ENCODE measurements at regions not wholly inside any gene's neighbourhood (a gene's known extent, or its start where the extent isn't known, plus 50 kb on each side); places are given as distances from the start of the nearest gene placed in this dataset.

GRCh38 chr18:6561420-6561861, 146.7 kb upstream of the L3MBTL4 start:
- Histone ChIP-seq H3K36me3 (ENCODE audit: insufficient read depth, low read length) (no peaks in the 10 kb centered on the region), H3K9me3 (ENCODE audit: insufficient read depth, low read depth, low read length) (no peaks in the 10 kb centered on the region), H3K27ac (ENCODE audit: low read depth, low read length) (no peak overlapping the region), H3K27me3 (ENCODE audit: insufficient read depth, low read length) (no peaks in the 10 kb centered on the region), H3K4me2 (ENCODE audit: low read length) (no peak overlapping the region), H3K9ac (ENCODE audit: low read length) (no peak overlapping the region), H2AFZ (ENCODE audit: low read depth, low read length) (no peak overlapping the region), H3K4me3 (ENCODE audit: insufficient read depth, low read depth, low read length) (no peak overlapping the region), H3K79me2 (ENCODE audit: insufficient read depth, low read length) (no peaks in the 10 kb centered on the region), H4K20me1 (ENCODE audit: insufficient read depth, low read length) (no peaks in the 10 kb centered on the region), H3K4me1 (ENCODE audit: insufficient read depth, low read length) (peaks cover 2% of the 10 kb centered on the region)
- H3K4me1 Mint-ChIP-seq (ENCODE audit: low read depth, unreplicated experiment) = peaks cover 18% of the 10 kb centered on the region
- no peaks in the 10 kb centered on the region for H3K36me3 Mint-ChIP-seq (ENCODE audit: low read depth, unreplicated experiment)
- FAIRE-seq (no peak), DNase-seq (ENCODE audit: low read depth) (no peak)
- H3K9me3 Mint-ChIP-seq (ENCODE audit: unreplicated experiment) = peaks cover 3% of the 10 kb centered on the region
- TF ChIP-seq EZH2 (IDR thresholded peaks at IDR 0.05; ENCODE audit: insufficient read depth, low read length) = no peak
- no peak for TF ChIP-seq CTCF (IDR thresholded peaks at IDR 0.05; ENCODE audit: insufficient read depth, low read depth, low read length)
- H3K4me3 Mint-ChIP-seq (ENCODE audit: unreplicated experiment) = no peak overlapping the region
- no peaks in the 10 kb centered on the region for H3K27me3 Mint-ChIP-seq (ENCODE audit: low read depth, unreplicated experiment)
- H3K27ac Mint-ChIP-seq (ENCODE audit: unreplicated experiment) = no peak overlapping the region

- H3K9me3 Mint-ChIP-seq (ENCODE audit: unreplicated experiment) = peaks cover 3% of the 10 kb centered on the region
- Histone ChIP-seq H4K20me1 (ENCODE audit: insufficient read depth, low read length) (no peaks in the 10 kb centered on the region), H3K36me3 (ENCODE audit: insufficient read depth, low read length) (no peaks in the 10 kb centered on the region), H3K27ac (ENCODE audit: low read depth, low read length) (no peak overlapping the region), H3K9ac (ENCODE audit: low read length) (no peak overlapping the region), H3K4me2 (ENCODE audit: low read length) (no peak overlapping the region), H3K9me3 (ENCODE audit: insufficient read depth, low read depth, low read length) (no peaks in the 10 kb centered on the region), H3K4me1 (ENCODE audit: insufficient read depth, low read length) (peaks cover 2% of the 10 kb centered on the region), H3K79me2 (ENCODE audit: insufficient read depth, low read length) (no peaks in the 10 kb centered on the region), H3K27me3 (ENCODE audit: insufficient read depth, low read length) (no peaks in the 10 kb centered on the region), H2AFZ (ENCODE audit: low read depth, low read length) (no peak overlapping the region), H3K4me3 (ENCODE audit: insufficient read depth, low read depth, low read length) (no peak overlapping the region)
- H3K27me3 Mint-ChIP-seq (ENCODE audit: low read depth, unreplicated experiment) = no peaks in the 10 kb centered on the region
- TF ChIP-seq CTCF (IDR thresholded peaks at IDR 0.05; ENCODE audit: insufficient read depth, low read depth, low read length) (no peak), EZH2 (IDR thresholded peaks at IDR 0.05; ENCODE audit: insufficient read depth, low read length) (no peak)
- no peak for DNase-seq (ENCODE audit: low read depth)
- FAIRE-seq = no peak
- peaks cover 23% of the 10 kb centered on the region for H3K4me1 Mint-ChIP-seq (ENCODE audit: low read depth, unreplicated experiment)
- no peak overlapping the region for H3K27ac Mint-ChIP-seq (ENCODE audit: unreplicated experiment)
- H3K4me3 Mint-ChIP-seq (ENCODE audit: unreplicated experiment) = no peak overlapping the region
- no peaks in the 10 kb centered on the region for H3K36me3 Mint-ChIP-seq (ENCODE audit: low read depth, unreplicated experiment)
Observed at GRCh38 chr18:6561862-6562291, 147.2 kb upstream of the L3MBTL4 start.

GRCh38 chr18:6563896-6564295, 149.2 kb upstream of the L3MBTL4 start:
- Mint-ChIP-seq H3K9me3 (ENCODE audit: unreplicated experiment) (peaks cover 3% of the 10 kb centered on the region), H3K36me3 (ENCODE audit: low read depth, unreplicated experiment) (no peaks in the 10 kb centered on the region), H3K4me3 (ENCODE audit: unreplicated experiment) (no peak overlapping the region), H3K4me1 (ENCODE audit: low read depth, unreplicated experiment) (peaks cover 31% of the 10 kb centered on the region), H3K27me3 (ENCODE audit: low read depth, unreplicated experiment) (no peaks in the 10 kb centered on the region), H3K27ac (ENCODE audit: unreplicated experiment) (no peak overlapping the region)
- Histone ChIP-seq H3K4me1 (ENCODE audit: insufficient read depth, low read length) (peaks cover 2% of the 10 kb centered on the region), H3K4me3 (ENCODE audit: insufficient read depth, low read depth, low read length) (no peak overlapping the region), H3K79me2 (ENCODE audit: insufficient read depth, low read length) (no peaks in the 10 kb centered on the region), H3K4me2 (ENCODE audit: low read length) (no peak overlapping the region), H3K27me3 (ENCODE audit: insufficient read depth, low read length) (peaks cover 3% of the 10 kb centered on the region), H4K20me1 (ENCODE audit: insufficient read depth, low read length) (no peaks in the 10 kb centered on the region), H3K9ac (ENCODE audit: low read length) (no peak overlapping the region), H3K9me3 (ENCODE audit: insufficient read depth, low read depth, low read length) (no peaks in the 10 kb centered on the region), H3K27ac (ENCODE audit: low read depth, low read length) (no peak overlapping the region), H2AFZ (ENCODE audit: low read depth, low read length) (no peak overlapping the region), H3K36me3 (ENCODE audit: insufficient read depth, low read length) (no peaks in the 10 kb centered on the region)
- FAIRE-seq = no peak
- TF ChIP-seq CTCF (IDR thresholded peaks at IDR 0.05; ENCODE audit: insufficient read depth, low read depth, low read length) = no peak
- no peak for TF ChIP-seq EZH2 (IDR thresholded peaks at IDR 0.05; ENCODE audit: insufficient read depth, low read length)
- no peak for DNase-seq (ENCODE audit: low read depth)
